HCT116 (cell line): ENCODE measurements at regions not wholly inside any gene's neighbourhood (a gene's known extent, or its start where the extent isn't known, plus 50 kb on each side); places are given as distances from the start of the nearest gene placed in this dataset.
"Not testable (repeated sequence)": the region's sequence is repeated elsewhere in the genome, so short reads cannot be mapped to it uniquely, and the experiment has no call there.

Source experiments
- ATAC-seq: fragments of 200-7000 bp; cut with Tn5 transposase; 2 replicates; pipeline ENCODE4 v1.9.1; 2020; ENCODE audit warnings: mild to moderate bottlenecking, moderate library complexity
- BruUV-seq: library from RNA; stranded (reverse); fragments of 400-500 nt; replicated peaks from 2 replicates; lab custom pipeline; 2021; lab: Mats Ljungman, UMichigan
- CTCF ChIA-PET: fragments of 300-600 bp; sonication (Branson Sonifier 250); formaldehyde crosslinking; loops from one replicate; lab custom pipeline; 2021; ENCODE audit warnings: antibody characterized with exemption; lab: Charles Lee
- POLR2A ChIA-PET: fragments of 300-600, 350-600 bp; sonication (Branson Sonifier 250); formaldehyde crosslinking; loops from one replicate; lab custom pipeline; 2021; ENCODE audit warnings: antibody characterized with exemption; lab: Charles Lee
- RAD21 ChIA-PET, 2 experiments: fragments of 300-600 bp; sonication (Branson Sonifier 250); formaldehyde crosslinking; loops; one replicate each; lab custom pipeline; 2023; ENCODE audit warnings: low total read pairs in 2 of 2; ENCODE audit not compliant: uncharacterized antibody in 2 of 2, unreplicated experiment in 2 of 2, low non-redundant PET in 1 of 2; lab: Charles Lee
- DNase-seq: peaks from one replicate; pipeline ENCODE4 v3.0.0-alpha.2; 2010; ENCODE audit warnings: low read depth, low spot score
- H2AFZ ChIP-seq: fragments of 200-600 bp; shearing (Covaris generic), sonication (generic); 2 replicates; pipeline ENCODE4 v1.6.1; 2017; ENCODE audit warnings: low read depth, mixed run types, mixed read lengths, antibody characterized with exemption, low read length; ENCODE audit not compliant: poor library complexity, severe bottlenecking
- H3K27ac ChIP-seq: 2 replicates; pipeline ENCODE4 v1.5.1; 2012; ENCODE audit warnings: low read depth, low read length
- H3K27me3 ChIP-seq: fragments of 200-600 bp; sonication (generic); 2 replicates; pipeline ENCODE4 v1.6.1; 2016; ENCODE audit warnings: mixed run types, low read length, mixed read lengths; ENCODE audit not compliant: insufficient read depth
- H3K36me3 ChIP-seq, 2 experiments: fragments of 200-500 bp in 1 of 2; fragments of 200-600 bp in 1 of 2; sonication (Bioruptor generic) in 1 of 2; sonication (generic) in 1 of 2; 2 replicates each; pipeline versions ENCODE4 v1.5.1 to v1.6.1; 2014 to 2016; ENCODE audit warnings: low read length in 2 of 2, inconsistent platforms in 1 of 2, mixed read lengths in 1 of 2, mixed run types in 1 of 2; ENCODE audit not compliant: insufficient read depth in 2 of 2, control insufficient read depth in 1 of 2
- H3K4me1 ChIP-seq, 2 experiments: fragments of 200-600 bp in 1 of 2; sonication (generic) in 1 of 2; 2 replicates each; pipeline versions ENCODE4 v1.5.1 to v1.6.1; 2012 to 2017; ENCODE audit warnings: low read length in 2 of 2, inconsistent platforms in 1 of 2, mild to moderate bottlenecking in 1 of 2, mixed read lengths in 1 of 2, mixed run types in 1 of 2, moderate library complexity in 1 of 2; ENCODE audit not compliant: insufficient read depth in 2 of 2, control insufficient read depth in 1 of 2
- H3K4me2 ChIP-seq: fragments of 200-600 bp; sonication (generic); 2 replicates; pipeline ENCODE4 v1.6.1; 2017; ENCODE audit warnings: mixed run types, low read length, mixed read lengths
- H3K4me3 ChIP-seq, 2 experiments: fragments of 200-600 bp in 1 of 2; sonication (generic) in 1 of 2; replicated peaks in 1 of 2; 2 replicates each; pipeline ENCODE4 v1.5.1; 2011 to 2016; ENCODE audit warnings: low read length in 2 of 2, control low read depth in 1 of 2, low read depth in 1 of 2, mild to moderate bottlenecking in 1 of 2, mixed read lengths in 1 of 2, mixed run types in 1 of 2
- H3K79me2 ChIP-seq: fragments of 200-600 bp; sonication (generic); 2 replicates; pipeline ENCODE4 v1.6.1; 2017; ENCODE audit warnings: mild to moderate bottlenecking, mixed run types, low read length, moderate library complexity, mixed read lengths; ENCODE audit not compliant: insufficient read depth
- H3K9ac ChIP-seq: fragments of 200-600 bp; sonication (generic); 2 replicates; pipeline ENCODE4 v1.6.1; 2016; ENCODE audit warnings: low read length, mixed read lengths
- H3K9me2 ChIP-seq: fragments of 200-600 bp; sonication (generic), shearing (Covaris generic); 2 replicates; pipeline ENCODE4 v1.6.1; 2017; ENCODE audit warnings: mixed run types, mild to moderate bottlenecking, moderate library complexity; ENCODE audit not compliant: insufficient read depth
- H3K9me3 ChIP-seq, 2 experiments: fragments of 200-500 bp in 1 of 2; fragments of 200-600 bp in 1 of 2; sonication (Bioruptor generic) in 1 of 2; sonication (generic) in 1 of 2; 2 replicates each; pipeline ENCODE4 v1.6.1; 2014 to 2017; ENCODE audit warnings: low read length in 2 of 2, mixed read lengths in 2 of 2, inconsistent platforms in 1 of 2, low read depth in 1 of 2, mild to moderate bottlenecking in 1 of 2, mixed run types in 1 of 2, moderate library complexity in 1 of 2; ENCODE audit not compliant: control insufficient read depth in 1 of 2, insufficient read depth in 1 of 2
- H4K20me1 ChIP-seq: fragments of 200-600 bp; sonication (generic), shearing (Covaris generic); 2 replicates; pipeline ENCODE4 v1.6.1; 2017; ENCODE audit warnings: mixed run types, mild to moderate bottlenecking, moderate library complexity; ENCODE audit not compliant: insufficient read depth
- CBX3 ChIP-seq: IDR thresholded peaks from 2 replicates; pipeline ENCODE4 v1.6.1; 2012; ENCODE audit warnings: low read depth
- SP1 ChIP-seq: IDR thresholded peaks from 2 replicates; pipeline ENCODE4 v1.6.1; 2012; ENCODE audit warnings: low read depth
- YY1 ChIP-seq: IDR thresholded peaks from 2 replicates; pipeline ENCODE4 v1.6.1; 2011; ENCODE audit warnings: low read length, low read depth, moderate library complexity, mild to moderate bottlenecking; ENCODE audit not compliant: insufficient replicate concordance; ENCODE audit errors: extremely low read depth
- intact Hi-C: fragments of 100-400 bp; cut with micrococcal nuclease; formaldehyde crosslinking; loops from 2 replicates; pipeline ENCODE4 v1.10.0; 2022

- H4K20me1 ChIP-seq, H3K79me2 ChIP-seq, H3K36me3 ChIP-seq, H3K4me3 ChIP-seq, CTCF ChIA-PET, POLR2A ChIA-PET, DNase-seq, intact Hi-C loops, H3K27ac ChIP-seq, H3K9ac ChIP-seq, BruUV-seq, RAD21 ChIA-PET, H3K27me3 ChIP-seq, H3K9me2 ChIP-seq, H3K9me3 ChIP-seq: not testable (repeated sequence)
- Histone ChIP-seq H2AFZ (peak overlapping the region; percentile 44), H3K4me1 (peaks cover 5 to 19% of the 10 kb centered on the region in 2 experiments; a peak in 2 of 4 replicates), H3K4me2 (peak overlapping the region; percentile 26; the same call in 1 of the 2 replicates)
- ATAC-seq: 0 out of 2 replicates have a peak, but pooled peaks have one; percentile 24
These were observed 1674.0 kb downstream of the SPATA31A7 start for GRCh38 chr9:62863867-62864266.

- H3K79me2 ChIP-seq: not testable (repeated sequence)
- peak; percentile 87 for ATAC-seq
These were observed 1674.9 kb downstream of the SPATA31A7 start for GRCh38 chr9:62864481-62865469.

GRCh38 chr9:62869061-62869460 lies 1679.2 kb downstream of the SPATA31A7 start:
- H3K4me3 ChIP-seq, H2AFZ ChIP-seq, ATAC-seq, H3K27me3 ChIP-seq, DNase-seq, H3K9me2 ChIP-seq, RAD21 ChIA-PET, H3K4me2 ChIP-seq, H3K9ac ChIP-seq, BruUV-seq, H3K36me3 ChIP-seq, intact Hi-C loops, H4K20me1 ChIP-seq, POLR2A ChIA-PET, CTCF ChIA-PET, H3K9me3 ChIP-seq, H3K4me1 ChIP-seq, H3K27ac ChIP-seq, H3K79me2 ChIP-seq: not testable (repeated sequence)

More at GRCh38 chr9:62864481-62865469, 1674.9 kb downstream of the SPATA31A7 start:
- peak overlapping the region; percentile 44 for H3K9ac ChIP-seq
- DNase-seq: peak; percentile 29
- POLR2A ChIA-PET, H3K36me3 ChIP-seq, intact Hi-C loops, RAD21 ChIA-PET, H4K20me1 ChIP-seq, H3K9me2 ChIP-seq, H3K9me3 ChIP-seq, H3K27me3 ChIP-seq, BruUV-seq, H3K27ac ChIP-seq, CTCF ChIA-PET: not testable (repeated sequence)
- peaks cover 5 to 19% of the 10 kb centered on the region in 2 experiments; a peak in 2 of 4 replicates for H3K4me1 ChIP-seq
- TF ChIP-seq SP1 (peak; percentile 44; the same call in 1 of the 2 replicates), YY1 (peak; percentile 43), CBX3 (peak; percentile 43; the same call in 1 of the 2 replicates)
- H3K4me2 ChIP-seq: peak overlapping the region; percentile 86
- peak overlapping the region; percentile 40 to 54 for H3K4me3 ChIP-seq
- H2AFZ ChIP-seq: peak overlapping the region; percentile 78

- H3K36me3 ChIP-seq, H3K27me3 ChIP-seq, H3K4me2 ChIP-seq, H3K9ac ChIP-seq, CTCF ChIA-PET, POLR2A ChIA-PET, DNase-seq, H4K20me1 ChIP-seq, H3K9me2 ChIP-seq, H3K27ac ChIP-seq, H2AFZ ChIP-seq, H3K79me2 ChIP-seq, BruUV-seq, H3K9me3 ChIP-seq, intact Hi-C loops, H3K4me1 ChIP-seq, H3K4me3 ChIP-seq, ATAC-seq, RAD21 ChIA-PET: not testable (repeated sequence)
These were observed 1681.9 kb downstream of the SPATA31A7 start for GRCh38 chr9:62871765-62872164.
